Erythroblast (primary cell): ENCODE measurements at regions not wholly inside any gene's neighbourhood (a gene's known extent, or its start where the extent isn't known, plus 50 kb on each side); places are given as distances from the start of the nearest gene placed in this dataset.

Experiments used
- GATA1 ChIP-seq: IDR thresholded peaks from 2 replicates; pipeline ENCODE4 v1.6.1; 2011; ENCODE audit warnings: low read depth, mild to moderate bottlenecking, control low read depth, low read length, moderate library complexity
- POLR2A ChIP-seq: IDR thresholded peaks from 2 replicates; pipeline ENCODE4 v1.6.1; 2011; ENCODE audit warnings: mild to moderate bottlenecking, low read length

GRCh38 chr12:41706376-41706775 is 438.3 kb downstream of the GXYLT1 start:
- no peak for TF ChIP-seq POLR2A
- no peak for TF ChIP-seq GATA1
